Fibroblast of peridontal ligament (primary cell): ENCODE measurements at regions not wholly inside any gene's neighbourhood (a gene's known extent, or its start where the extent isn't known, plus 50 kb on each side); places are given as distances from the start of the nearest gene placed in this dataset.
A peak's percentile ranks its signal among the peaks of the same experiment; 100 is the strongest.
"Not testable (repeated sequence)": the region's sequence is repeated elsewhere in the genome, so short reads cannot be mapped to it uniquely, and the experiment has no call there.

Experiments used
- DNase-seq: peaks from one replicate; pipeline ENCODE4 v3.0.0-alpha.2; 2010; ENCODE audit errors: extremely low read depth

GRCh38 chr12:88896958-88897357, 316.7 kb upstream of the KITLG start:
- DNase-seq = peak; percentile 81

GRCh38 chr12:88895634-88896033, 315.4 kb upstream of the KITLG start:
- DNase-seq = no peak

- DNase-seq = peak; percentile 55
These were observed 313.5 kb upstream of the KITLG start for GRCh38 chr12:88893801-88894200.

- DNase-seq = not testable (repeated sequence)
These were observed 311.2 kb upstream of the KITLG start for GRCh38 chr12:88891434-88891833.

- DNase-seq = peak; percentile 80
These were observed 309.2 kb upstream of the KITLG start for GRCh38 chr12:88889326-88890110.

GRCh38 chr12:88884600-88884999, 304.3 kb upstream of the KITLG start:
- DNase-seq = no peak

GRCh38 chr12:88882662-88883061, 302.4 kb upstream of the KITLG start:
- no peak for DNase-seq

- DNase-seq = no peak
These were observed 299.8 kb upstream of the KITLG start for GRCh38 chr12:88880051-88880450.

- no peak for DNase-seq
These were observed 298.0 kb upstream of the KITLG start for GRCh38 chr12:88878295-88878694.

- DNase-seq = no peak
These were observed 296.6 kb upstream of the KITLG start for GRCh38 chr12:88876857-88877256.

GRCh38 chr12:88870000-88870737, 289.9 kb upstream of the KITLG start:
- peak; percentile 99 for DNase-seq

GRCh38 chr12:88868050-88868449, 287.8 kb upstream of the KITLG start:
- peak; percentile 84 for DNase-seq

GRCh38 chr12:88867510-88867909, 287.2 kb upstream of the KITLG start:
- no peak for DNase-seq

GRCh38 chr12:88866881-88867280, 286.6 kb upstream of the KITLG start:
- peak; percentile 28 for DNase-seq

GRCh38 chr12:88865537-88865936, 285.3 kb upstream of the KITLG start:
- DNase-seq = no peak

GRCh38 chr12:88860851-88861250, 280.6 kb upstream of the KITLG start:
- peak; percentile 62 for DNase-seq

- no peak for DNase-seq
These were observed 275.9 kb upstream of the KITLG start for GRCh38 chr12:88856201-88856600.

GRCh38 chr12:88855301-88855700, 275.0 kb upstream of the KITLG start:
- DNase-seq = peak; percentile 41

GRCh38 chr12:88854260-88854659, 274.0 kb upstream of the KITLG start:
- DNase-seq = peak; percentile 63

GRCh38 chr12:88847246-88847645, 267.0 kb upstream of the KITLG start:
- DNase-seq = not testable (repeated sequence)

- no peak for DNase-seq
These were observed 264.2 kb upstream of the KITLG start for GRCh38 chr12:88844426-88844825.

GRCh38 chr12:88842314-88842713, 262.0 kb upstream of the KITLG start:
- no peak for DNase-seq

GRCh38 chr12:88839486-88839885, 259.2 kb upstream of the KITLG start:
- DNase-seq = no peak
